HG02840 (cell line): ENCODE measurements at regions not wholly inside any gene's neighbourhood (a gene's known extent, or its start where the extent isn't known, plus 50 kb on each side); places are given as distances from the start of the nearest gene placed in this dataset.
A peak's percentile ranks its signal among the peaks of the same experiment; 100 is the strongest.
"Not testable (repeated sequence)": the region's sequence is repeated elsewhere in the genome, so short reads cannot be mapped to it uniquely, and the experiment has no call there.

ENCODE experiments used
- ATAC-seq: cut with Tn5 transposase; IDR thresholded peaks from one replicate; pipeline ENCODE4 v1.9.1; 2021; ENCODE audit warnings: mild to moderate bottlenecking, moderate library complexity, moderate number of reproducible peaks; ENCODE audit not compliant: unreplicated experiment, low FRiP score

- no peak for ATAC-seq
These were observed 302.7 kb upstream of the CCL2 start for GRCh38 chr17:33952425-33952824.

- no peak for ATAC-seq
These were observed 300.5 kb upstream of the CCL2 start for GRCh38 chr17:33954597-33954996.

- no peak for ATAC-seq
These were observed 299.6 kb upstream of the CCL2 start for GRCh38 chr17:33955461-33955860.

- ATAC-seq = not testable (repeated sequence)
These were observed 296.0 kb upstream of the CCL2 start for GRCh38 chr17:33959098-33959497.

GRCh38 chr17:33962857-33963655 is 292.0 kb upstream of the CCL2 start:
- ATAC-seq = no peak

- ATAC-seq = peak; percentile 67
These were observed 290.6 kb upstream of the CCL2 start for GRCh38 chr17:33964344-33964979.

- ATAC-seq = no peak
These were observed 288.6 kb upstream of the CCL2 start for GRCh38 chr17:33966410-33967059.

GRCh38 chr17:33967608-33968349 is 287.3 kb upstream of the CCL2 start:
- no peak for ATAC-seq

- peak; percentile 51 for ATAC-seq
These were observed 286.6 kb upstream of the CCL2 start for GRCh38 chr17:33968350-33969044.

GRCh38 chr17:33970279-33970678 is 284.8 kb upstream of the CCL2 start:
- ATAC-seq = no peak

GRCh38 chr17:33972763-33973162 is 282.3 kb upstream of the CCL2 start:
- ATAC-seq = no peak

GRCh38 chr17:33973491-33973890 is 281.6 kb upstream of the CCL2 start:
- no peak for ATAC-seq

- no peak for ATAC-seq
These were observed 280.8 kb upstream of the CCL2 start for GRCh38 chr17:33974276-33974675.

- ATAC-seq = no peak
These were observed 278.3 kb upstream of the CCL2 start for GRCh38 chr17:33976831-33977230.

GRCh38 chr17:33977729-33978514 is 277.2 kb upstream of the CCL2 start:
- ATAC-seq = no peak

GRCh38 chr17:33978889-33979288 is 276.2 kb upstream of the CCL2 start:
- ATAC-seq = no peak

- ATAC-seq = no peak
These were observed 274.9 kb upstream of the CCL2 start for GRCh38 chr17:33980193-33980592.

GRCh38 chr17:33981711-33982601 is 273.1 kb upstream of the CCL2 start:
- ATAC-seq = no peak

GRCh38 chr17:33982909-33983308 is 272.2 kb upstream of the CCL2 start:
- ATAC-seq = no peak
